Fibroblast of gingiva (primary cell): ENCODE measurements at regions not wholly inside any gene's neighbourhood (a gene's known extent, or its start where the extent isn't known, plus 50 kb on each side); places are given as distances from the start of the nearest gene placed in this dataset.

Source experiments
- DNase-seq: peaks from one replicate; pipeline ENCODE4 v3.0.0-alpha.2; 2011; ENCODE audit warnings: low read depth

- DNase-seq: no peak
Measured at GRCh38 chr4:10335050-10335449, 122.2 kb downstream of the ZNF518B start.

GRCh38 chr4:10334506-10335028 is 122.7 kb downstream of the ZNF518B start:
- no peak for DNase-seq

- no peak for DNase-seq
Measured at GRCh38 chr4:10333942-10334341, 123.3 kb downstream of the ZNF518B start.

GRCh38 chr4:10326075-10326474 is 131.2 kb downstream of the ZNF518B start:
- no peak for DNase-seq

GRCh38 chr4:10321931-10322330 is 135.3 kb downstream of the ZNF518B start:
- no peak for DNase-seq

GRCh38 chr4:10320130-10320529 is 137.1 kb downstream of the ZNF518B start:
- no peak for DNase-seq

GRCh38 chr4:10317345-10317744 is 139.9 kb downstream of the ZNF518B start:
- DNase-seq: no peak

GRCh38 chr4:10316851-10317250 is 140.4 kb downstream of the ZNF518B start:
- no peak for DNase-seq

GRCh38 chr4:10315638-10316037 is 141.6 kb downstream of the ZNF518B start:
- DNase-seq: no peak

- DNase-seq: no peak
Measured at GRCh38 chr4:10312568-10312967, 144.7 kb downstream of the ZNF518B start.

GRCh38 chr4:10311939-10312338 is 145.3 kb downstream of the ZNF518B start:
- DNase-seq: no peak

GRCh38 chr4:10305816-10306215 is 151.4 kb downstream of the ZNF518B start:
- no peak for DNase-seq

GRCh38 chr4:10303291-10303690 is 153.9 kb downstream of the ZNF518B start:
- DNase-seq: no peak

- DNase-seq: no peak
Measured at GRCh38 chr4:10302096-10302495, 155.1 kb downstream of the ZNF518B start.

- DNase-seq: no peak
Measured at GRCh38 chr4:10299601-10300000, 157.6 kb downstream of the ZNF518B start.

GRCh38 chr4:10298681-10299080 is 158.5 kb downstream of the ZNF518B start:
- DNase-seq: no peak

GRCh38 chr4:10296730-10297129 is 160.5 kb downstream of the ZNF518B start:
- DNase-seq: no peak

- DNase-seq: no peak
Measured at GRCh38 chr4:10295301-10295700, 161.9 kb downstream of the ZNF518B start.

GRCh38 chr4:10289538-10289906 is 167.7 kb downstream of the ZNF518B start:
- no peak for DNase-seq

GRCh38 chr4:10288830-10289537 is 168.2 kb downstream of the ZNF518B start:
- no peak for DNase-seq

- DNase-seq: no peak
Measured at GRCh38 chr4:10285028-10285427, 168.4 kb upstream of the WDR1 start.

- DNase-seq: no peak
Measured at GRCh38 chr4:10283761-10284160, 167.2 kb upstream of the WDR1 start.

GRCh38 chr4:10281996-10282395 is 165.4 kb upstream of the WDR1 start:
- no peak for DNase-seq

GRCh38 chr4:10279261-10279660 is 162.7 kb upstream of the WDR1 start:
- no peak for DNase-seq
